Breast epithelium (tissue), 4 donors: ENCODE measurements at regions not wholly inside any gene's neighbourhood (a gene's known extent, or its start where the extent isn't known, plus 50 kb on each side); places are given as distances from the start of the nearest gene placed in this dataset.

Source experiments
- DNase-seq, 2 donors: peaks; one replicate each; pipeline ENCODE4 v3.0.0-alpha.2; 2019; ENCODE audit warnings: low spot score in 2 of 2
- H3K27ac ChIP-seq, 2 donors: fragments of 200-600 bp; sonication (generic) in 1 of 2; one replicate each; pipeline ENCODE4 v1.5.1; 2016 to 2019; ENCODE audit warnings: mild to moderate bottlenecking in 1 of 2
- H3K27me3 ChIP-seq, 2 donors: fragments of 200-600 bp; sonication (generic) in 1 of 2; one replicate each; pipeline versions ENCODE4 v1.5.1 to v1.6.0; 2017 to 2019; ENCODE audit warnings: control low read depth in 1 of 2, mild to moderate bottlenecking in 1 of 2
- H3K36me3 ChIP-seq: fragments of 200-600 bp; one replicate; pipeline ENCODE4 v1.5.1; 2019
- H3K4me1 ChIP-seq, 2 donors: fragments of 200-600 bp; sonication (generic); one replicate each; pipeline ENCODE4 v1.5.1; 2016 to 2019; ENCODE audit warnings: control low read depth in 1 of 2
- H3K4me3 ChIP-seq, 3 donors: fragments of 200-600 bp; sonication (generic); 1 replicate in 2 of 3; 2 replicates in 1 of 3; pipeline ENCODE4 v1.5.1; 2016 to 2019; ENCODE audit warnings: mild to moderate bottlenecking in 3 of 3, moderate library complexity in 2 of 3
- H3K9me3 ChIP-seq, 2 donors: fragments of 200-600 bp; sonication (generic) in 1 of 2; one replicate each; pipeline ENCODE4 v1.5.1; 2016 to 2019; ENCODE audit warnings: control low read depth in 1 of 2
- CTCF ChIP-seq, 3 donors: fragments of 450-650 bp; IDR thresholded peaks; one replicate each; pipeline ENCODE4 v1.5.1; 2016 to 2017; ENCODE audit warnings: antibody characterized with exemption in 3 of 3, mild to moderate bottlenecking in 3 of 3, moderate library complexity in 3 of 3
- POLR2A ChIP-seq: fragments of 450-650 bp; IDR thresholded peaks from one replicate; pipeline ENCODE4 v1.6.1; 2016; ENCODE audit warnings: antibody characterized with exemption, mild to moderate bottlenecking, moderate library complexity
- POLR2AphosphoS5 ChIP-seq, 3 donors: sonication (generic); formaldehyde crosslinking; IDR thresholded peaks; one replicate each; pipeline ENCODE4 v1.6.1; 2017; ENCODE audit warnings: antibody characterized with exemption in 3 of 3
- intact Hi-C: fragments of 100-400 bp; cut with DNase I; formaldehyde crosslinking; loops from one replicate; pipeline ENCODE4 v1.15.1; 2023; ENCODE audit warnings: low total_unique reads

- Histone ChIP-seq H3K4me3 (no peak overlapping the region), H3K27ac (no peak overlapping the region), H3K9me3 (peaks cover 3 to 5% of the 10 kb centered on the region in 2 donors), H3K36me3 (no peaks in the 10 kb centered on the region), H3K4me1 (no peaks in the 10 kb centered on the region), H3K27me3 (no peaks in the 10 kb centered on the region)
- no peak for DNase-seq
- intact Hi-C loops, result no loop called here
- no peak for TF ChIP-seq POLR2A
- no peak for TF ChIP-seq CTCF (IDR thresholded peaks at IDR 0.05)
- no peak for TF ChIP-seq POLR2AphosphoS5 (IDR thresholded peaks at IDR 0.05)
These were observed 896.8 kb downstream of the PCDH17 start for GRCh38 chr13:58528351-58528750.

- Histone ChIP-seq H3K27ac (no peak overlapping the region), H3K9me3 (peaks cover 0 to 5% of the 10 kb centered on the region in 2 donors), H3K27me3 (no peaks in the 10 kb centered on the region), H3K4me1 (no peaks in the 10 kb centered on the region), H3K4me3 (no peak overlapping the region), H3K36me3 (no peaks in the 10 kb centered on the region)
- intact Hi-C loops, result no loop called here
- no peak for DNase-seq
- TF ChIP-seq CTCF (IDR thresholded peaks at IDR 0.05) (no peak), POLR2A (no peak), POLR2AphosphoS5 (IDR thresholded peaks at IDR 0.05) (no peak)
These were observed 900.1 kb downstream of the PCDH17 start for GRCh38 chr13:58531614-58532013.

GRCh38 chr13:58542530-58542929, 911.0 kb downstream of the PCDH17 start:
- no peaks in the 10 kb centered on the region for H3K4me1 ChIP-seq
- no peak overlapping the region for H3K27ac ChIP-seq
- no peak overlapping the region for H3K4me3 ChIP-seq
- no peak for TF ChIP-seq CTCF (IDR thresholded peaks at IDR 0.05)
- TF ChIP-seq POLR2A, result no peak
- no peak for TF ChIP-seq POLR2AphosphoS5 (IDR thresholded peaks at IDR 0.05)
- intact Hi-C loops, result no loop called here
- H3K27me3 ChIP-seq, result no peaks in the 10 kb centered on the region
- H3K9me3 ChIP-seq, result peaks cover 5 to 14% of the 10 kb centered on the region in 2 donors
- no peak for DNase-seq
- H3K36me3 ChIP-seq, result no peaks in the 10 kb centered on the region

- Histone ChIP-seq H3K4me3 (no peak overlapping the region), H3K36me3 (no peaks in the 10 kb centered on the region), H3K27me3 (no peaks in the 10 kb centered on the region), H3K27ac (no peak overlapping the region), H3K4me1 (no peaks in the 10 kb centered on the region), H3K9me3 (no peaks in the 10 kb centered on the region)
- no peak for DNase-seq
- intact Hi-C loops, result no loop called here
- TF ChIP-seq CTCF (IDR thresholded peaks at IDR 0.05) (no peak), POLR2A (no peak), POLR2AphosphoS5 (IDR thresholded peaks at IDR 0.05) (no peak)
These were observed 915.9 kb downstream of the PCDH17 start for GRCh38 chr13:58547419-58547818.

GRCh38 chr13:58566176-58566575, 934.6 kb downstream of the PCDH17 start:
- Histone ChIP-seq H3K27ac (no peak overlapping the region), H3K9me3 (no peaks in the 10 kb centered on the region), H3K27me3 (no peaks in the 10 kb centered on the region), H3K4me1 (no peaks in the 10 kb centered on the region), H3K36me3 (no peaks in the 10 kb centered on the region), H3K4me3 (no peak overlapping the region)
- intact Hi-C loops, result no loop called here
- TF ChIP-seq CTCF (IDR thresholded peaks at IDR 0.05), result no peak
- no peak for TF ChIP-seq POLR2AphosphoS5 (IDR thresholded peaks at IDR 0.05)
- no peak for TF ChIP-seq POLR2A
- no peak for DNase-seq
